ENCODE measurements at regions not wholly inside any gene's neighbourhood (a gene's known extent, or its start where the extent isn't known, plus 50 kb on each side); places are given as distances from the start of the nearest gene placed in this dataset.

DNA sequence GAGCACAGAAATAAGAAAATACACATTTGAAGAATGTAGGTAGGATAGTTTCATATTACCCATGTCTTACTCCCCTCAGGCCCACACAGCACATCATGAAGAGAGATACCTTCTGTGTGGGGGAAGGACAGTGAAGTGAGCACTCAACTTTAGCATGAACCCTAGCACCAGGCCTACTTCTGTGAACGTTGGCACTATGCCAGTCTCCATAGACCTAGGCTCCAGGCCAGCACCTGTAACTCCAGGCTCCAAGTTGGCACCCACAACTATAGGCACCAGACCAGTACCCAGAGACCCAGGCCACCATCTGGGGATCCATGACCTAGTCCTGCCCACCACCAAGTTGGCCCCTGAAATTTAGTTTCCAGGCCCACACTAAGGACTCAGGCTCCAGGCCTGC lies 410.9 kb downstream of the INSC start:
- no peaks in the 10 kb centered on the region for H3K27me3 ChIP-seq (ENCODE audit: control insufficient read depth in 2 of 2, insufficient read depth in 2 of 2, low read length in 2 of 2)
- POLR2A ChIA-PET: no interaction called here
- no peak overlapping the region for H2AFZ ChIP-seq (ENCODE audit: low read depth, low read length)
- H3K9me3 ChIP-seq (replicated peaks; ENCODE audit: control insufficient read depth, insufficient read depth, low read depth, low read length): no peaks in the 10 kb centered on the region; the same call in 1 of the 2 replicates
- CTCF ChIA-PET (ENCODE audit: low intra/inter-chr PET ratio): no interaction called here
- H3K9me1 ChIP-seq (ENCODE audit: control insufficient read depth, insufficient read depth, low read length): no peaks in the 10 kb centered on the region
- H3K36me3 ChIP-seq (ENCODE audit: control insufficient read depth, insufficient read depth, low read length): no peaks in the 10 kb centered on the region
- H3K27ac ChIP-seq (ENCODE audit: extremely low read depth, low read depth, low read length): no peak overlapping the region
- FAIRE-seq (no peak), DNase-seq (ENCODE audit: extremely low read depth in 1 of 4, low spot score in 3 of 4) (no peak), ATAC-seq (no peak)
- BruUV-seq (replicated peaks): no TSS peak
- TF ChIP-seq NFIC (IDR thresholded peaks at IDR 0.05): peak; percentile 56
- no peak for TF ChIP-seq CBX5 (IDR thresholded peaks at IDR 0.05; ENCODE audit: borderline replicate concordance, low read depth)
- H3K4me2 ChIP-seq (ENCODE audit: insufficient read depth, low read length): no peak overlapping the region
- H3K9ac ChIP-seq (ENCODE audit: insufficient read depth in 1 of 2, low read depth in 2 of 2, low read length in 2 of 2): no peak overlapping the region
- no peak overlapping the region for H3K4me3 ChIP-seq
- in situ Hi-C loops (cut with MboI): no loop called here
- intact Hi-C loops (cut with micrococcal nuclease): no loop called here
- H4K20me1 ChIP-seq (replicated peaks; ENCODE audit: control insufficient read depth, insufficient read depth, low read length): no peaks in the 10 kb centered on the region
- no peaks in the 10 kb centered on the region for H3K4me1 ChIP-seq (replicated peaks in 1 of 2; ENCODE audit: control insufficient read depth in 2 of 2, insufficient read depth in 2 of 2, low read length in 2 of 2)
- H3K79me2 ChIP-seq (ENCODE audit: control insufficient read depth, insufficient read depth, low read length): no peaks in the 10 kb centered on the region
- 0% methylated on average over 1 of the region's 1 CpG for WGBS (ENCODE audit: insufficient coverage, low coverage, missing lambda C conversion rate)

DNA sequence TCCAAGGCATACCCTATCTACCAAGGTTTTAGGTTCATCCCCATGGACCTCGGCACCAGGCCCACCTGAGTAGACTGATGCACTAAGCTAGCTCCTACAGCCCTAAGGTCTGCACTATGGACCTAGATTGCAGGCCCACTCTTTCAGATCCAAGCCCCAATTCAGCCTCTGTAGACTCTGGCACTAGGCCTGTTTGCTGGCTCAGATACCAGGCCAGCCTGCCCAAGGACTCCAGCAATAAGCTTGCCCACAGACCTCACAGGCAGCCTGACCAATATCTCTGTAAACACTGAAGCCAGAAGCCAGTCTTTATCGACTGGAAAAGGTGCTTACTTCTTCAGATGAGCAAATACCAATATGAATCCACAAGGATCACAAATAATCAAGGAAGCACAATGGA lies 411.3 kb downstream of the INSC start:
- WGBS (ENCODE audit: insufficient coverage, low coverage, missing lambda C conversion rate): 4% methylated on average over 2 of the region's 2 CpGs
- H3K36me3 ChIP-seq (ENCODE audit: control insufficient read depth, insufficient read depth, low read length): no peaks in the 10 kb centered on the region
- FAIRE-seq: no peak
- no peak overlapping the region for H2AFZ ChIP-seq (ENCODE audit: low read depth, low read length)
- ATAC-seq: no peak
- H3K79me2 ChIP-seq (ENCODE audit: control insufficient read depth, insufficient read depth, low read length): no peaks in the 10 kb centered on the region
- CTCF ChIA-PET (ENCODE audit: low intra/inter-chr PET ratio): no interaction called here
- H3K4me3 ChIP-seq: no peak overlapping the region
- no peaks in the 10 kb centered on the region; the same call in 1 of the 2 replicates for H3K9me3 ChIP-seq (replicated peaks; ENCODE audit: control insufficient read depth, insufficient read depth, low read depth, low read length)
- BruUV-seq (replicated peaks): no TSS peak
- no peaks in the 10 kb centered on the region for H4K20me1 ChIP-seq (replicated peaks; ENCODE audit: control insufficient read depth, insufficient read depth, low read length)
- no peaks in the 10 kb centered on the region for H3K9me1 ChIP-seq (ENCODE audit: control insufficient read depth, insufficient read depth, low read length)
- in situ Hi-C loops (cut with MboI): no loop called here
- H3K9ac ChIP-seq (ENCODE audit: insufficient read depth in 1 of 2, low read depth in 2 of 2, low read length in 2 of 2): no peak overlapping the region
- intact Hi-C loops (cut with micrococcal nuclease): no loop called here
- H3K4me2 ChIP-seq (ENCODE audit: insufficient read depth, low read length): no peak overlapping the region
- H3K27me3 ChIP-seq (ENCODE audit: control insufficient read depth in 2 of 2, insufficient read depth in 2 of 2, low read length in 2 of 2): no peaks in the 10 kb centered on the region
- POLR2A ChIA-PET: no interaction called here
- no peaks in the 10 kb centered on the region for H3K4me1 ChIP-seq (replicated peaks in 1 of 2; ENCODE audit: control insufficient read depth in 2 of 2, insufficient read depth in 2 of 2, low read length in 2 of 2)
- no peak overlapping the region for H3K27ac ChIP-seq (ENCODE audit: extremely low read depth, low read depth, low read length)
- no peak for DNase-seq (ENCODE audit: extremely low read depth in 1 of 4, low spot score in 3 of 4)
- TF ChIP-seq, protein P1, sequence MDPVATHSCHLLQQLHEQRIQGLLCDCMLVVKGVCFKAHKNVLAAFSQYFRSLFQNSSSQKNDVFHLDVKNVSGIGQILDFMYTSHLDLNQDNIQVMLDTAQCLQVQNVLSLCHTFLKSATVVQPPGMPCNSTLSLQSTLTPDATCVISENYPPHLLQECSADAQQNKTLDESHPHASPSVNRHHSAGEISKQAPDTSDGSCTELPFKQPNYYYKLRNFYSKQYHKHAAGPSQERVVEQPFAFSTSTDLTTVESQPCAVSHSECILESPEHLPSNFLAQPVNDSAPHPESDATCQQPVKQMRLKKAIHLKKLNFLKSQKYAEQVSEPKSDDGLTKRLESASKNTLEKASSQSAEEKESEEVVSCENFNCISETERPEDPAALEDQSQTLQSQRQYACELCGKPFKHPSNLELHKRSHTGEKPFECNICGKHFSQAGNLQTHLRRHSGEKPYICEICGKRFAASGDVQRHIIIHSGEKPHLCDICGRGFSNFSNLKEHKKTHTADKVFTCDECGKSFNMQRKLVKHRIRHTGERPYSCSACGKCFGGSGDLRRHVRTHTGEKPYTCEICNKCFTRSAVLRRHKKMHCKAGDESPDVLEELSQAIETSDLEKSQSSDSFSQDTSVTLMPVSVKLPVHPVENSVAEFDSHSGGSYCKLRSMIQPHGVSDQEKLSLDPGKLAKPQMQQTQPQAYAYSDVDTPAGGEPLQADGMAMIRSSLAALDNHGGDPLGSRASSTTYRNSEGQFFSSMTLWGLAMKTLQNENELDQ (CRISPR knock-in tag; IDR thresholded peaks at IDR 0.05; ENCODE audit: borderline replicate concordance): no peak
- TF ChIP-seq SREBF1 (IDR thresholded peaks at IDR 0.05; ENCODE audit: borderline replicate concordance, low read depth, low read length) (no peak), XRCC5 (IDR thresholded peaks at IDR 0.05; ENCODE audit: low read depth, low read length) (no peak), ZNF408 (CRISPR knock-in tag; IDR thresholded peaks at IDR 0.05; ENCODE audit: low read depth) (no peak), NRF1 (conservative IDR thresholded peaks at IDR 0.05 in 1 of 2, IDR thresholded peaks at IDR 0.05 in 1 of 2) (no peak), TAL1 (IDR thresholded peaks at IDR 0.05) (no peak)
- TF ChIP-seq, protein P2, sequence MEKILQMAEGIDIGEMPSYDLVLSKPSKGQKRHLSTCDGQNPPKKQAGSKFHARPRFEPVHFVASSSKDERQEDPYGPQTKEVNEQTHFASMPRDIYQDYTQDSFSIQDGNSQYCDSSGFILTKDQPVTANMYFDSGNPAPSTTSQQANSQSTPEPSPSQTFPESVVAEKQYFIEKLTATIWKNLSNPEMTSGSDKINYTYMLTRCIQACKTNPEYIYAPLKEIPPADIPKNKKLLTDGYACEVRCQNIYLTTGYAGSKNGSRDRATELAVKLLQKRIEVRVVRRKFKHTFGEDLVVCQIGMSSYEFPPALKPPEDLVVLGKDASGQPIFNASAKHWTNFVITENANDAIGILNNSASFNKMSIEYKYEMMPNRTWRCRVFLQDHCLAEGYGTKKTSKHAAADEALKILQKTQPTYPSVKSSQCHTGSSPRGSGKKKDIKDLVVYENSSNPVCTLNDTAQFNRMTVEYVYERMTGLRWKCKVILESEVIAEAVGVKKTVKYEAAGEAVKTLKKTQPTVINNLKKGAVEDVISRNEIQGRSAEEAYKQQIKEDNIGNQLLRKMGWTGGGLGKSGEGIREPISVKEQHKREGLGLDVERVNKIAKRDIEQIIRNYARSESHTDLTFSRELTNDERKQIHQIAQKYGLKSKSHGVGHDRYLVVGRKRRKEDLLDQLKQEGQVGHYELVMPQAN (IDR thresholded peaks at IDR 0.05; ENCODE audit: borderline replicate concordance): no peak
